Endothelial cell of umbilical vein (primary cell): ENCODE measurements at regions not wholly inside any gene's neighbourhood (a gene's known extent, or its start where the extent isn't known, plus 50 kb on each side); places are given as distances from the start of the nearest gene placed in this dataset.

Experiments
- BruUV-seq: library from RNA; stranded (reverse); fragments of 400-500 nt; replicated peaks from 2 replicates; lab custom pipeline; 2021; lab: Mats Ljungman, UMichigan
- CTCF ChIA-PET: fragments of 300-600, 350-600 bp; sonication (Branson Sonifier 250); formaldehyde crosslinking; loops from one replicate; lab custom pipeline; 2021; ENCODE audit warnings: antibody characterized with exemption, inconsistent platforms; lab: Charles Lee
- POLR2A ChIA-PET: fragments of 300-600, 350-600 bp; sonication (Branson Sonifier 250); formaldehyde crosslinking; loops from one replicate; lab custom pipeline; 2021; ENCODE audit warnings: antibody characterized with exemption, inconsistent platforms; lab: Charles Lee
- DNase-seq: peaks from one replicate; pipeline ENCODE4 v3.0.0-alpha.2; 2011; ENCODE audit warnings: low read depth, low spot score
- FAIRE-seq: peaks from 2 replicates; lab custom pipeline; 2011; peaks lifted over from hg19 to GRCh38; lab: Jason Lieb, UNC
- H2AFZ ChIP-seq: 2 replicates; pipeline ENCODE4 v1.6.0; 2012; ENCODE audit warnings: low read depth, low read length, control low read depth, inconsistent platforms
- H3K27ac ChIP-seq: 2 replicates; pipeline ENCODE4 v1.5.1; 2011; ENCODE audit warnings: low read depth, mild to moderate bottlenecking, control low read depth, low read length, moderate library complexity; ENCODE audit not compliant: insufficient read depth
- H3K27me3 ChIP-seq, 2 experiments: 2 replicates each; pipeline versions ENCODE4 v1.6.0 to v1.6.1; 2011; ENCODE audit warnings: low read length in 2 of 2, mixed read lengths in 1 of 2; ENCODE audit not compliant: control insufficient read depth in 2 of 2, insufficient read depth in 2 of 2
- H3K36me3 ChIP-seq, 2 experiments: 2 replicates in 1 of 2; 3 replicates in 1 of 2; pipeline ENCODE4 v1.5.1; 2011; ENCODE audit warnings: low read length in 2 of 2, mild to moderate bottlenecking in 1 of 2, moderate library complexity in 1 of 2; ENCODE audit not compliant: control insufficient read depth in 2 of 2, insufficient read depth in 2 of 2; ENCODE audit errors: extremely low read depth in 1 of 2
- H3K4me1 ChIP-seq: 3 replicates; pipeline ENCODE4 v1.5.1; 2011; ENCODE audit warnings: mild to moderate bottlenecking, low read length; ENCODE audit not compliant: control insufficient read depth, insufficient read depth; ENCODE audit errors: extremely low read depth
- H3K4me2 ChIP-seq: 2 replicates; pipeline ENCODE4 v1.6.1; 2011; ENCODE audit warnings: low read length, control low read depth, mixed read lengths; ENCODE audit not compliant: insufficient read depth
- H3K4me3 ChIP-seq, 3 experiments: fragments of 200-600 bp in 1 of 3; sonication (generic), shearing (Covaris generic) in 1 of 3; replicated peaks in 1 of 3; 2 replicates each; pipeline ENCODE4 v1.5.1; 2011 to 2016; ENCODE audit warnings: control low read depth in 3 of 3, low read length in 3 of 3, mild to moderate bottlenecking in 2 of 3, inconsistent platforms in 1 of 3, low read depth in 1 of 3, moderate library complexity in 1 of 3; ENCODE audit not compliant: insufficient read depth in 1 of 3
- H3K79me2 ChIP-seq: 2 replicates; pipeline ENCODE4 v1.6.0; 2012; ENCODE audit warnings: low read length, inconsistent platforms; ENCODE audit not compliant: control insufficient read depth, insufficient read depth
- H3K9ac ChIP-seq: replicated peaks from 2 replicates; pipeline ENCODE3; 2011; ENCODE audit warnings: low read length, control low read depth; ENCODE audit not compliant: insufficient read depth; ENCODE audit errors: extremely low read depth
- H3K9me1 ChIP-seq: replicated peaks from 3 replicates; pipeline ENCODE4 v1.6.0; 2011; ENCODE audit warnings: mild to moderate bottlenecking, low read length; ENCODE audit not compliant: control insufficient read depth, insufficient read depth; ENCODE audit errors: extremely low read depth
- H3K9me3 ChIP-seq: replicated peaks from 2 replicates; pipeline ENCODE4 v1.5.1; 2012; ENCODE audit warnings: low read length, inconsistent platforms; ENCODE audit not compliant: control insufficient read depth, insufficient read depth
- H4K20me1 ChIP-seq: replicated peaks from 2 replicates; pipeline ENCODE3; 2011; ENCODE audit warnings: mild to moderate bottlenecking, low read length; ENCODE audit not compliant: control insufficient read depth, insufficient read depth; ENCODE audit errors: extremely low read depth
- CTCF ChIP-seq, 2 donors: IDR thresholded peaks; 1 replicate in 1 of 2; 2 replicates in 1 of 2; pipeline ENCODE4 v1.5.1; 2011; ENCODE audit warnings: low read length in 2 of 2, mild to moderate bottlenecking in 2 of 2, moderate library complexity in 2 of 2, control low read depth in 1 of 2, inconsistent platforms in 1 of 2, low read depth in 1 of 2; ENCODE audit not compliant: insufficient read depth in 1 of 2; ENCODE audit errors: extremely low read depth in 1 of 2
- EZH2 ChIP-seq: IDR thresholded peaks from 2 replicates; pipeline ENCODE4 v1.6.1; 2012; ENCODE audit warnings: borderline replicate concordance, low read depth, mild to moderate bottlenecking, moderate library complexity, low read length, inconsistent platforms; ENCODE audit not compliant: severe bottlenecking
- FOS ChIP-seq: IDR thresholded peaks from 2 replicates; pipeline ENCODE4 v1.6.1; 2011; ENCODE audit warnings: mild to moderate bottlenecking, low read length, moderate library complexity, borderline replicate concordance; ENCODE audit not compliant: insufficient read depth
- GATA2 ChIP-seq: IDR thresholded peaks from 2 replicates; pipeline ENCODE4 v1.7.0; 2011; ENCODE audit warnings: low read depth, mild to moderate bottlenecking, moderate library complexity, mixed read lengths, low read length; ENCODE audit not compliant: insufficient read length, insufficient read depth
- JUN ChIP-seq: IDR thresholded peaks from 2 replicates; pipeline ENCODE4 v1.6.1; 2011; ENCODE audit warnings: borderline replicate concordance, low read depth; ENCODE audit not compliant: insufficient read length, insufficient read depth
- MYC ChIP-seq: IDR thresholded peaks from one replicate; pipeline ENCODE4 v1.6.1; 2011; ENCODE audit warnings: mild to moderate bottlenecking, low read depth, low read length
- POLR2A ChIP-seq: IDR thresholded peaks from 2 replicates; pipeline ENCODE4 v1.6.1; 2012; ENCODE audit warnings: low read depth, mild to moderate bottlenecking, control low read depth, low read length
- POLR2AphosphoS5 ChIP-seq: IDR thresholded peaks from 2 replicates; pipeline ENCODE4 v1.6.1; 2012; ENCODE audit warnings: low read depth, mild to moderate bottlenecking, control low read depth, low read length, moderate library complexity; ENCODE audit not compliant: insufficient read depth
- dilution Hi-C: fragments of 300-500 bp; cut with MboI; formaldehyde crosslinking; loops from one replicate; pipeline ENCODE4 v1.15.0; 2019; ENCODE audit warnings: low sequenced_read_pairs; ENCODE audit not compliant: extremely low pct_ligation_motif_present
- intact Hi-C: fragments of 100-400 bp; cut with micrococcal nuclease; formaldehyde crosslinking; loops from one replicate; pipeline ENCODE4 v1.10.0; 2022
- TF ChIP-seq, protein P1 (sequence below): IDR thresholded peaks from 2 replicates; pipeline ENCODE4 v1.6.1; 2011; ENCODE audit not compliant: insufficient read depth, insufficient read length

DNA sequence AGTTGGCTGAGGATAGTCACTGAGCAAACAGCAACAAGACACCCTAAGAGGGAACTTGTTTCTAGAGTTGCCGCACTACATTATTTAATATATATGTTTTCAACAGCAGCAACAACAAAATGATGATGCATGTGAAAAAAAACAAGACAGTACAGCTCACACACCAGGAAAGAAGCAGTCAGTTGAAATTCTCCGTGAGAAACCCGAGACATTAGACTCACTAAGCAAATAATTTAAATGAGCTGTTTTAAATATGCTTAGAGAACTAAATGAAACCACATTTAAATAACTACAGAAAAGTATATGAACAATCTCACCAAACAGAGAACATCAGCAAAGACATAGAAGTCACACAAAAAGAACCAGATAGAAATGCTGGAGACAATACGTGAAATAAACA, 426.3 kb upstream of the PFKP start:
- Histone ChIP-seq H3K4me1 (no peaks in the 10 kb centered on the region), H3K9ac (no peak overlapping the region), H3K4me3 (no peak overlapping the region), H3K4me2 (no peak overlapping the region), H3K79me2 (no peaks in the 10 kb centered on the region), H3K27ac (no peak overlapping the region), H3K36me3 (no peaks in the 10 kb centered on the region), H3K9me3 (peaks cover 4% of the 10 kb centered on the region), H4K20me1 (no peaks in the 10 kb centered on the region), H3K9me1 (no peaks in the 10 kb centered on the region), H3K27me3 (no peaks in the 10 kb centered on the region), H2AFZ (no peak overlapping the region)
- FAIRE-seq (no peak), DNase-seq (no peak)
- ChIA-PET CTCF (interaction anchor here (0.7 kb wide), 1 partner anchor 706 kb away, joined by 3 read pairs; no protein-coding TSS in a partner anchor), POLR2A (no interaction called here)
- dilution Hi-C loops = no loop called here
- intact Hi-C loops = no loop called here
- no TSS peak for BruUV-seq
- TF ChIP-seq MYC (no peak), JUN (no peak), GATA2 (no peak)
- TF ChIP-seq, protein P1, sequence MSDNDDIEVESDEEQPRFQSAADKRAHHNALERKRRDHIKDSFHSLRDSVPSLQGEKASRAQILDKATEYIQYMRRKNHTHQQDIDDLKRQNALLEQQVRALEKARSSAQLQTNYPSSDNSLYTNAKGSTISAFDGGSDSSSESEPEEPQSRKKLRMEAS = no peak

DNA sequence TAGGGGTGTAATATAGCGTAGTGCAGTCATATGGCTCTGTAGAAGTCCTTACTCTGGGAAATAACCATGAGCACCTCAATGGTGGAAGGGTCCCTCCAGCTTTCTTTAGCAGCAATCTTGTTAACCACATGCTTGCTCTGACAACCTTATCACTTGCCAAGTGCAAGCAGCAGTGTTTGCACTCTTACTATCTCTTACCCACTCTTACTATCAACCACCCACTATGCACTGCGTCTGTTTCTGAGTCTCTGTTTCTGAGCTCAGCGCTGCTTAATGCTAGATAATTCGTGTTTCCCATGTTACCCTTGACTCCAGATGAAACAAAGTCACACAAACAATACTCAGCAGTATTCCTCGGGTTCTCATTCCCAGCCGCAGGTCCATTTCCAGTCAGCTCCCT, 433.7 kb upstream of the PFKP start:
- CTCF ChIA-PET = no interaction called here
- intact Hi-C loops (no loop called here), dilution Hi-C loops (no loop called here)
- TF ChIP-seq, protein P1 = no peak
- no peak for TF ChIP-seq POLR2A
- TF ChIP-seq FOS = no peak
- TF ChIP-seq MYC = no peak
- TF ChIP-seq JUN = no peak
- TF ChIP-seq CTCF (IDR thresholded peaks at IDR 0.05; ENCODE audit: extremely low read depth in 1 of 2, insufficient read depth in 1 of 2, low read depth in 1 of 2, low read length in 2 of 2) = no peak
- TF ChIP-seq EZH2 = no peak
- TF ChIP-seq POLR2AphosphoS5 = no peak
- no peak for TF ChIP-seq GATA2
- DNase-seq (no peak), FAIRE-seq (no peak)
- Histone ChIP-seq H3K27me3 (no peaks in the 10 kb centered on the region), H3K79me2 (no peaks in the 10 kb centered on the region), H3K27ac (no peak overlapping the region), H3K9me3 (peaks cover 7% of the 10 kb centered on the region), H3K9ac (no peak overlapping the region), H3K36me3 (no peaks in the 10 kb centered on the region), H3K4me3 (no peak overlapping the region), H3K4me1 (no peaks in the 10 kb centered on the region), H3K4me2 (no peak overlapping the region), H3K9me1 (no peaks in the 10 kb centered on the region), H4K20me1 (no peaks in the 10 kb centered on the region), H2AFZ (no peak overlapping the region)
- BruUV-seq = no TSS peak
- POLR2A ChIA-PET = no interaction called here
